ENCODE measurements at regions not wholly inside any gene's neighbourhood (a gene's known extent, or its start where the extent isn't known, plus 50 kb on each side); places are given as distances from the start of the nearest gene placed in this dataset.

GRCh38 chr15:69838338-69838737, 259.4 kb downstream of the TLE3 start:
- no peaks in the 10 kb centered on the region for H4K20me1 ChIP-seq (ENCODE audit: control insufficient read depth, extremely low read depth, insufficient read depth, low read length)
- no peak overlapping the region for H3K4me3 ChIP-seq (replicated peaks in 1 of 4; ENCODE audit: control extremely low read depth in 1 of 4, insufficient read depth in 1 of 4, low read depth in 3 of 4, low read length in 4 of 4)
- H2AFZ ChIP-seq (ENCODE audit: low read length): no peak overlapping the region
- H3K79me2 ChIP-seq (ENCODE audit: control insufficient read depth, insufficient read depth, low read length): no peaks in the 10 kb centered on the region
- H3K9me3 ChIP-seq (ENCODE audit: control insufficient read depth, insufficient read depth, low read depth, low read length): no peaks in the 10 kb centered on the region
- no peaks in the 10 kb centered on the region for H3K4me1 ChIP-seq (ENCODE audit: control insufficient read depth, extremely low read depth, insufficient read depth, low read length)
- H3K4me2 ChIP-seq (ENCODE audit: extremely low read depth, insufficient read depth, low read length): no peak overlapping the region
- H3K27me3 ChIP-seq (ENCODE audit: control insufficient read depth, insufficient read depth, low read length): peaks cover under 1% of the 10 kb centered on the region
- DNase-seq (ENCODE audit: low read depth in 2 of 2): no peak
- H3K27ac ChIP-seq (ENCODE audit: insufficient read depth, low read length): no peak overlapping the region
- no peak overlapping the region for H3K9ac ChIP-seq (ENCODE audit: insufficient read depth, low read length)
- H3K36me3 ChIP-seq (ENCODE audit: control insufficient read depth, insufficient read depth, low read length): no peaks in the 10 kb centered on the region
- no peak for TF ChIP-seq CTCF (conservative IDR thresholded peaks at IDR 0.05 in 1 of 2, IDR thresholded peaks at IDR 0.05 in 1 of 2; ENCODE audit: low read depth in 1 of 2, low read length in 2 of 2)
- no peak for TF ChIP-seq EZH2 (IDR thresholded peaks at IDR 0.05; ENCODE audit: low read length, missing control alignments)

- Histone ChIP-seq H3K4me1 (ENCODE audit: control insufficient read depth, extremely low read depth, insufficient read depth, low read length) (no peaks in the 10 kb centered on the region), H4K20me1 (ENCODE audit: control insufficient read depth, extremely low read depth, insufficient read depth, low read length) (no peaks in the 10 kb centered on the region), H3K4me2 (ENCODE audit: extremely low read depth, insufficient read depth, low read length) (no peak overlapping the region), H3K27me3 (ENCODE audit: control insufficient read depth, insufficient read depth, low read length) (no peaks in the 10 kb centered on the region), H3K27ac (ENCODE audit: insufficient read depth, low read length) (no peak overlapping the region), H3K9ac (ENCODE audit: insufficient read depth, low read length) (no peak overlapping the region), H3K79me2 (ENCODE audit: control insufficient read depth, insufficient read depth, low read length) (no peaks in the 10 kb centered on the region), H3K9me3 (ENCODE audit: control insufficient read depth, insufficient read depth, low read depth, low read length) (no peaks in the 10 kb centered on the region), H3K36me3 (ENCODE audit: control insufficient read depth, insufficient read depth, low read length) (no peaks in the 10 kb centered on the region), H3K4me3 (replicated peaks in 1 of 4; ENCODE audit: control extremely low read depth in 1 of 4, insufficient read depth in 1 of 4, low read depth in 3 of 4, low read length in 4 of 4) (no peak overlapping the region), H2AFZ (ENCODE audit: low read length) (no peak overlapping the region)
- no peak for DNase-seq (ENCODE audit: low read depth in 2 of 2)
- TF ChIP-seq CTCF (conservative IDR thresholded peaks at IDR 0.05 in 1 of 2, IDR thresholded peaks at IDR 0.05 in 1 of 2; ENCODE audit: low read depth in 1 of 2, low read length in 2 of 2): no peak
- no peak for TF ChIP-seq EZH2 (IDR thresholded peaks at IDR 0.05; ENCODE audit: low read length, missing control alignments)
Measured at GRCh38 chr15:69838994-69839393, 258.7 kb downstream of the TLE3 start.

- H2AFZ ChIP-seq (ENCODE audit: low read length): no peak overlapping the region
- H3K36me3 ChIP-seq (ENCODE audit: control insufficient read depth, insufficient read depth, low read length): no peaks in the 10 kb centered on the region
- no peaks in the 10 kb centered on the region for H3K9me3 ChIP-seq (ENCODE audit: control insufficient read depth, insufficient read depth, low read depth, low read length)
- H3K79me2 ChIP-seq (ENCODE audit: control insufficient read depth, insufficient read depth, low read length): no peaks in the 10 kb centered on the region
- H3K4me1 ChIP-seq (ENCODE audit: control insufficient read depth, extremely low read depth, insufficient read depth, low read length): no peaks in the 10 kb centered on the region
- DNase-seq (ENCODE audit: low read depth in 2 of 2): no peak
- H3K9ac ChIP-seq (ENCODE audit: insufficient read depth, low read length): no peak overlapping the region
- H3K27me3 ChIP-seq (ENCODE audit: control insufficient read depth, insufficient read depth, low read length): no peaks in the 10 kb centered on the region
- no peak overlapping the region for H3K4me2 ChIP-seq (ENCODE audit: extremely low read depth, insufficient read depth, low read length)
- no peaks in the 10 kb centered on the region for H4K20me1 ChIP-seq (ENCODE audit: control insufficient read depth, extremely low read depth, insufficient read depth, low read length)
- H3K27ac ChIP-seq (ENCODE audit: insufficient read depth, low read length): no peak overlapping the region
- TF ChIP-seq EZH2 (IDR thresholded peaks at IDR 0.05; ENCODE audit: low read length, missing control alignments) (no peak), CTCF (conservative IDR thresholded peaks at IDR 0.05 in 1 of 2, IDR thresholded peaks at IDR 0.05 in 1 of 2; ENCODE audit: low read depth in 1 of 2, low read length in 2 of 2) (no peak)
- no peak overlapping the region for H3K4me3 ChIP-seq (replicated peaks in 1 of 4; ENCODE audit: control extremely low read depth in 1 of 4, insufficient read depth in 1 of 4, low read depth in 3 of 4, low read length in 4 of 4)
Measured at GRCh38 chr15:69841113-69841828, 256.4 kb downstream of the TLE3 start.
